WTC11 (cell line): ENCODE measurements at regions not wholly inside any gene's neighbourhood (a gene's known extent, or its start where the extent isn't known, plus 50 kb on each side); places are given as distances from the start of the nearest gene placed in this dataset.

Experiments
- ATAC-seq: fragments of 200-7000 bp; cut with Tn5 transposase; 2 replicates; pipeline ENCODE4 v1.10.0; 2021; ENCODE audit warnings: mild to moderate bottlenecking, moderate library complexity
- CTCF ChIA-PET: fragments of 300-600 bp; sonication (Branson Sonifier 250); formaldehyde crosslinking; loops from one replicate; lab custom pipeline; 2021; ENCODE audit warnings: antibody characterized with exemption; lab: Charles Lee
- POLR2A ChIA-PET: fragments of 350-600 bp; sonication (Branson Sonifier 250); formaldehyde crosslinking; loops from one replicate; lab custom pipeline; 2021; ENCODE audit warnings: antibody characterized with exemption; lab: Charles Lee
- DNase-seq: peaks from one replicate; pipeline ENCODE4 v3.0.0; 2021; ENCODE audit warnings: low spot score
- H3K27ac Mint-ChIP-seq: 2 replicates; pipeline ENCODE4 v1.8.0; 2021; ENCODE audit warnings: mixed read lengths
- H3K27me3 Mint-ChIP-seq: 2 replicates; pipeline ENCODE4 v1.8.0; 2021; ENCODE audit warnings: low read depth, mild to moderate bottlenecking, moderate library complexity, mixed read lengths
- H3K36me3 Mint-ChIP-seq: 2 replicates; pipeline ENCODE4 v1.8.0; 2021; ENCODE audit warnings: mixed read lengths
- H3K4me1 Mint-ChIP-seq: 2 replicates; pipeline ENCODE4 v1.8.0; 2022; ENCODE audit warnings: mixed read lengths
- H3K4me3 Mint-ChIP-seq: 2 replicates; pipeline ENCODE4 v1.8.0; 2021; ENCODE audit warnings: mild to moderate bottlenecking, moderate library complexity, mixed read lengths
- H3K9me3 Mint-ChIP-seq: 2 replicates; pipeline ENCODE4 v1.8.0; 2021; ENCODE audit warnings: mixed read lengths
- ARID4B ChIP-seq: sonication (generic); formaldehyde crosslinking; IDR thresholded peaks from 2 replicates; pipeline ENCODE4 v1.8.0; 2023; ENCODE audit warnings: missing genetic modification reagents, mild to moderate bottlenecking, borderline replicate concordance
- ATF2 ChIP-seq: sonication (generic); formaldehyde crosslinking; IDR thresholded peaks from 2 replicates; pipeline ENCODE4 v1.8.1; 2022; ENCODE audit warnings: low read depth, missing genetic modification reagents, borderline replicate concordance
- FOXJ3 ChIP-seq: sonication (generic); formaldehyde crosslinking; IDR thresholded peaks from 2 replicates; pipeline ENCODE4 v1.9.0; 2021; ENCODE audit warnings: missing genetic modification reagents, mild to moderate bottlenecking, borderline replicate concordance
- GRHL2 ChIP-seq: fragments of 250-450 bp; sonication (Bioruptor Pico); IDR thresholded peaks from 2 replicates; pipeline ENCODE4 v1.8.0; 2022; ENCODE audit warnings: mild to moderate bottlenecking, moderate library complexity; ENCODE audit not compliant: insufficient replicate concordance, severe bottlenecking
- GTF2I ChIP-seq: fragments of 250-450 bp; sonication (Bioruptor Pico); conservative IDR thresholded peaks from 2 replicates; pipeline ENCODE4 v1.4.0; 2021; ENCODE audit warnings: mild to moderate bottlenecking
- JAZF1 ChIP-seq: fragments of 250-450 bp; sonication (Bioruptor Pico); IDR thresholded peaks from 2 replicates; pipeline ENCODE4 v1.9.0; 2021; ENCODE audit warnings: moderate library complexity, mild to moderate bottlenecking, inconsistent platforms
- KAT7 ChIP-seq: sonication (generic); formaldehyde crosslinking; IDR thresholded peaks from 2 replicates; pipeline ENCODE4 v1.8.1; 2023; ENCODE audit warnings: missing genetic modification reagents, mild to moderate bottlenecking, borderline replicate concordance
- NFE2L1 ChIP-seq: sonication (generic); formaldehyde crosslinking; IDR thresholded peaks from 2 replicates; pipeline ENCODE4 v1.8.1; 2023; ENCODE audit warnings: missing genetic modification reagents
- NR3C1 ChIP-seq: sonication (generic); formaldehyde crosslinking; conservative IDR thresholded peaks from 2 replicates; pipeline ENCODE4 v1.8.1; 2023; ENCODE audit warnings: low read depth, mild to moderate bottlenecking, missing genetic modification reagents
- OVOL2 ChIP-seq: fragments of 250-450 bp; sonication (Bioruptor Pico); IDR thresholded peaks from 2 replicates; pipeline ENCODE4 v1.9.0; 2021; ENCODE audit warnings: mild to moderate bottlenecking, borderline replicate concordance
- RELA ChIP-seq: sonication (generic); formaldehyde crosslinking; IDR thresholded peaks from 2 replicates; pipeline ENCODE4 v1.8.1; 2022; ENCODE audit warnings: missing genetic modification reagents, mild to moderate bottlenecking, borderline replicate concordance
- RORB ChIP-seq: fragments of 250-450 bp; sonication (Bioruptor Pico); IDR thresholded peaks from 2 replicates; pipeline ENCODE4 v1.9.0; 2021; ENCODE audit warnings: mild to moderate bottlenecking
- STAT6 ChIP-seq: sonication (generic); formaldehyde crosslinking; conservative IDR thresholded peaks from 2 replicates; pipeline ENCODE4 v1.8.1; 2023; ENCODE audit warnings: mild to moderate bottlenecking, low read depth, missing genetic modification reagents, moderate library complexity
- USF1 ChIP-seq: sonication (generic); formaldehyde crosslinking; IDR thresholded peaks from 2 replicates; pipeline ENCODE4 v1.8.0; 2022; ENCODE audit warnings: mild to moderate bottlenecking, missing genetic modification reagents
- USF2 ChIP-seq: sonication (generic); formaldehyde crosslinking; IDR thresholded peaks from 2 replicates; pipeline ENCODE4 v1.8.1; 2023; ENCODE audit warnings: mild to moderate bottlenecking, missing genetic modification reagents, moderate library complexity
- ZBTB43 ChIP-seq: sonication (generic); formaldehyde crosslinking; IDR thresholded peaks from 2 replicates; pipeline ENCODE4 v1.8.1; 2023; ENCODE audit warnings: mild to moderate bottlenecking, missing genetic modification reagents
- ZNF121 ChIP-seq: sonication (generic); formaldehyde crosslinking; IDR thresholded peaks from 2 replicates; pipeline ENCODE4 v1.8.0; 2023; ENCODE audit warnings: missing genetic modification reagents
- ZNF416 ChIP-seq: fragments of 250-450 bp; sonication (Bioruptor Pico); IDR thresholded peaks from 2 replicates; pipeline ENCODE4 v1.9.0; 2021; ENCODE audit warnings: mild to moderate bottlenecking, inconsistent platforms
- TF ChIP-seq, protein P1 (sequence below): sonication (generic); formaldehyde crosslinking; IDR thresholded peaks from 2 replicates; pipeline ENCODE4 v1.8.1; 2022; ENCODE audit warnings: mild to moderate bottlenecking, moderate library complexity, missing genetic modification reagents
- TF ChIP-seq, protein P2 (sequence below): sonication (generic); formaldehyde crosslinking; IDR thresholded peaks from 2 replicates; pipeline ENCODE4 v1.8.0; 2022; ENCODE audit warnings: mild to moderate bottlenecking, missing genetic modification reagents

DNA sequence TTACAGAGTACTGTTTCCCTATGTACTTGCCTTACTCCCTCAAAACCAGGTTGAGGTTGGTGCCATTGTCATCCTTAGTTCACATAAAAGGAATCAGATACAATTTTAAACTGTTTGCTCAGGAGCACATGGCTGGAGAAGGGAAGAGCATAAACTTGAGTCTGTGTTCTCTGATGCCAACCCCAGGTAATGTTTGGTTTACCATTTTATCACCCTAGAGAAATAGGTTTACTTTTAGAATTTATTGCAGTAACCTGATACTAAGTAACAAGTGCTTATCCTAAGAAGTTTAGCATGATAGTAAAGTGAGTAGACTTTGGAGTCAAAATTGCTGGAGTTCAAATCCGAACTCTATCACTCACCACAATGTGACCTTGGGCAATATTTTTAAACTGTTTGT, 86.3 kb downstream of the RFPL4B start (continued):
- no peak for TF ChIP-seq ARID4B (CRISPR knock-in tag)
- no peak for TF ChIP-seq RELA (CRISPR knock-in tag)
- TF ChIP-seq ZNF416 (CRISPR knock-in tag): no peak
- TF ChIP-seq OVOL2: no peak
- TF ChIP-seq ZNF121 (CRISPR knock-in tag): no peak

DNA sequence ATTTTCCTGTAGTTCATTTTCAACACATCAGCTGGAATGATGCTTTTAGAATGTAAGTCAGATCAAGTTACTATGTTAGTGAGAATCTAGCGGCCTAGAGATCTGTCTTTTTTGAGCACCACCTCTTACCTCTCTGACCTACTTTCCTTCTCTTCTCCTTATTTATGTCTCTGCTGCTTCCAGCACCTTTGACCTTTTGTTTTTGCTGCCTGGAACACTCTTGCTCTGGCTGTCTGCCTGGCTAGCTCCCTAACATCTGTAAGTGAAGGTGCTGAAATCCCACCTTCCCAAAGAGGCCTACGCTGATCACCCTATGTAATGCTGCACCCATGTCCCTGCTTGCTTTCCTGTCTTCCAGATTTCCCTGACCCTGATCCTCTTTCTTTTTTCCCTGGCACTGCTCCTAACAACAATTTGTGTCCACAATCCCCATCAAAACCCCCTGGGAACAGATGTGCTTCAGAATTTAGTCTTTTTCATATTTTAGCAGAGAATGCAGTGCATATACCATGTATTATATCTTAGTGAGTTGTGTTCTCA, 87.8 kb downstream of the RFPL4B start:
- TF ChIP-seq USF1 (CRISPR knock-in tag) (no peak), RORB (CRISPR knock-in tag) (no peak), FOXJ3 (CRISPR knock-in tag) (no peak), GRHL2 (CRISPR knock-in tag) (no peak), JAZF1 (CRISPR knock-in tag) (no peak), NR3C1 (CRISPR knock-in tag) (no peak), NFE2L1 (CRISPR knock-in tag) (no peak), ATF2 (CRISPR knock-in tag) (no peak), ZBTB43 (CRISPR knock-in tag) (no peak)
- TF ChIP-seq, protein P1, sequence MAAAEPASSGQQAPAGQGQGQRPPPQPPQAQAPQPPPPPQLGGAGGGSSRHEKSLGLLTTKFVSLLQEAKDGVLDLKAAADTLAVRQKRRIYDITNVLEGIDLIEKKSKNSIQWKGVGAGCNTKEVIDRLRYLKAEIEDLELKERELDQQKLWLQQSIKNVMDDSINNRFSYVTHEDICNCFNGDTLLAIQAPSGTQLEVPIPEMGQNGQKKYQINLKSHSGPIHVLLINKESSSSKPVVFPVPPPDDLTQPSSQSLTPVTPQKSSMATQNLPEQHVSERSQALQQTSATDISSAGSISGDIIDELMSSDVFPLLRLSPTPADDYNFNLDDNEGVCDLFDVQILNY (CRISPR knock-in tag): no peak
- ChIA-PET CTCF (no interaction called here), POLR2A (no interaction called here)
- H3K27ac Mint-ChIP-seq: no peak overlapping the region
- ATAC-seq (no peak), DNase-seq (no peak)
- no peaks in the 10 kb centered on the region for H3K9me3 Mint-ChIP-seq
- no peak overlapping the region for H3K4me3 Mint-ChIP-seq
- H3K4me1 Mint-ChIP-seq: no peaks in the 10 kb centered on the region
- no peaks in the 10 kb centered on the region for H3K36me3 Mint-ChIP-seq
- H3K27me3 Mint-ChIP-seq: no peaks in the 10 kb centered on the region

- ATAC-seq (no peak), DNase-seq (no peak)
- Mint-ChIP-seq H3K9me3 (no peaks in the 10 kb centered on the region), H3K36me3 (no peaks in the 10 kb centered on the region), H3K4me1 (peaks cover 7% of the 10 kb centered on the region), H3K27ac (no peak overlapping the region), H3K4me3 (no peak overlapping the region), H3K27me3 (no peaks in the 10 kb centered on the region)
- ChIA-PET POLR2A (no interaction called here), CTCF (no interaction called here)
- TF ChIP-seq KAT7: no peak
- no peak for TF ChIP-seq USF2
- no peak for TF ChIP-seq GTF2I (CRISPR knock-in tag)
- no peak for TF ChIP-seq STAT6 (CRISPR knock-in tag)
- TF ChIP-seq, protein P2, sequence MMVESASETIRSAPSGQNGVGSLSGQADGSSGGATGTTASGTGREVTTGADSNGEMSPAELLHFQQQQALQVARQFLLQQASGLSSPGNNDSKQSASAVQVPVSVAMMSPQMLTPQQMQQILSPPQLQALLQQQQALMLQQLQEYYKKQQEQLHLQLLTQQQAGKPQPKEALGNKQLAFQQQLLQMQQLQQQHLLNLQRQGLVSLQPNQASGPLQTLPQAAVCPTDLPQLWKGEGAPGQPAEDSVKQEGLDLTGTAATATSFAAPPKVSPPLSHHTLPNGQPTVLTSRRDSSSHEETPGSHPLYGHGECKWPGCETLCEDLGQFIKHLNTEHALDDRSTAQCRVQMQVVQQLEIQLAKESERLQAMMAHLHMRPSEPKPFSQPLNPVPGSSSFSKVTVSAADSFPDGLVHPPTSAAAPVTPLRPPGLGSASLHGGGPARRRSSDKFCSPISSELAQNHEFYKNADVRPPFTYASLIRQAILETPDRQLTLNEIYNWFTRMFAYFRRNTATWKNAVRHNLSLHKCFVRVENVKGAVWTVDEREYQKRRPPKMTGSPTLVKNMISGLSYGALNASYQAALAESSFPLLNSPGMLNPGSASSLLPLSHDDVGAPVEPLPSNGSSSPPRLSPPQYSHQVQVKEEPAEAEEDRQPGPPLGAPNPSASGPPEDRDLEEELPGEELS: no peak
Measured at GRCh38 chr6:112437058-112437457, 89.9 kb downstream of the RFPL4B start.
